HG03139 (cell line): ENCODE measurements at regions not wholly inside any gene's neighbourhood (a gene's known extent, or its start where the extent isn't known, plus 50 kb on each side); places are given as distances from the start of the nearest gene placed in this dataset.
"Not testable (repeated sequence)": the region's sequence is repeated elsewhere in the genome, so short reads cannot be mapped to it uniquely, and the experiment has no call there.

Experiments
- ATAC-seq: cut with Tn5 transposase; IDR thresholded peaks from one replicate; pipeline ENCODE4 v1.9.1; 2021; ENCODE audit not compliant: unreplicated experiment

- no peak for ATAC-seq
Observed at GRCh38 chr21:43291347-43291950, 122.6 kb downstream of the CRYAA start.

DNA sequence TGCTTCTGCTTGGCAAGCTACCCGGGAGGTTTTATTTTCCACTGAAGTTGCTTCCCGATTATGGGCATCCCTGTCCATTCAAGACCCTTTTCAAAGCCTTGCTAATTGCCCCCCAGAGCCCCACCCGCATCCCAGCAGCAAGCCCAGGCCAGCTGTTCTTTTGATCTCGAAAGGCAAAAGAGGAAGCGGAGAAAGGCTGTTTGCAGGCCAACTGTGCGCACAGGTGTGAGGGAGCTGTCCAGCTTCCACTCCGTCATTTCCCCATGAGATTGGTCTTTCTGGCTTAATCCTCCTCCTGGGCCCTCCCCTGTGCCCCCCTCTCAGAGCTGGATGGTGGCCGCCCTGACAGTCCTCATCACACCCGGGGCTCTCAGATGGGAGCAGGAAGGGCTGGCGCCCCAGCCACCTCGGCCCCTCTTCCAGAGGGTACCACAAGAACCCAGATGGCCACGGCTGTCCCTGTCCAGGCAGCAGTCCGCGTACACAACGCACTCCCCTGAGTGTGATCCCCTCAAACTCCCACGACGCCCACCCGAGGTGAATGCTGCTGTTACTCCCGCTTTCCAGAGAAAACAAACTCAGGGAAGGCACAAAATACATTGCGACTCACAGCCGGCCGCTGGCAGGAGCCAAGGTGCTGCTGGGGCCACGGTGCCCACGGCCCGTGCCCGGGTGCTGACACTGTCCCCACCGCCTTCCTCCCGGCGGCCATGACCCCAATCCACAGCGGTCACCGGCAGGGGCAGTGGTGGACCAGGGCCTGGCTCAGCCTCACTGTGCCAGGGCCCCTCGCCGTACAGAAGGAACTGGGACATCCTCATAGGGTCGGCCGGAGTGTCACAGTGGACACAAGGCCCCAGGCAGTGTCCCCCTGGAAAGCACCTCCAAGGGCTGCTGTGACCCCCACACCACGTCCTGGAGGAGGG, 121.9 kb downstream of the CRYAA start:
- no peak for ATAC-seq

GRCh38 chr21:43289966-43290365, 121.2 kb downstream of the CRYAA start:
- ATAC-seq = no peak

- ATAC-seq = no peak
Observed at GRCh38 chr21:43289442-43289841, 120.6 kb downstream of the CRYAA start.

DNA sequence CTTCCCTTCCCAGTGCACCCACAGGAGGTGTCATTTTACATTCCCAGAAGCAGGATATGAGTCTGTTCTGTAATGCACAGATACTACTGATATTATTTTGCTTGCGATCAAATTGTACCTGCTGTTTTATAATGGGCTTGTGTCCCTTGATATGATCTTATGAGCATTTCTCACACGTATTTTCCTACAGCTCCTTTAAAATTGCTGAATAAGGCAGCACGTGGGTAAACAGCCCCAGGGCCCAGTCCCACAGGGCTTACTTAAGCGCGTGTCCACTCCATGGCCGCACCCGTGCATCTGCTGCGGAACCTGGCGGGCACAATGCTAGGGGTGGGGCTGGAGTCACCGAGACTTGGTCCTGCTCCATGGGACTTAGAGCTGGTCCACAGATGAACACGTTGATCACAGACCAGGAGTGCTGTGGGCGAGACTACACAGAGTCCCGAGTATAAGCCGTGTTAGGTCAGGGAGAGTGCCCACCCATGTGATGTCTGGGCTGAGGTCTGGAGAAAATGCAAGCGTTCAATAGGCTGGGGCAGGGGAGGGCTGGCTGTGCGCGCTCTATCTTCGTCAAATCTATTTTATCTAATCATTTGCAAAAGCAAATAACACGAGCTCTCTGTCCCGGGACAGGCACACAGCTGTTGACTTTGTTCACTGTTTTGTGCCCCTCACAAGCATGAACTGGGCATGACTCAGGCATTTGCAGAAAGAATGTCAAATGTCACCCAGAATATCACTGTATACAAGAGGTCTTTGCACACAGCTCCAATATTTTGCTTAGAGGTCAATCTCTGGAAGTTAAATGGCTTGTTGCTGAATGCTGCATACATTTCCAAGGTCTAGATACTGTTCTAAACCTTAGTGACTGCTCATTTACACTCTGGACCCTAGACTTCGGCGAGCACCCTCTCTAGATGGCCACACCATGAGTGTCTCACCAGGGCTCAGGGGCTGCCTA, 119.3 kb downstream of the CRYAA start:
- ATAC-seq = no peak

GRCh38 chr21:43287111-43287760, 118.4 kb downstream of the CRYAA start:
- no peak for ATAC-seq

GRCh38 chr21:43286196-43286595, 117.4 kb downstream of the CRYAA start:
- no peak for ATAC-seq

DNA sequence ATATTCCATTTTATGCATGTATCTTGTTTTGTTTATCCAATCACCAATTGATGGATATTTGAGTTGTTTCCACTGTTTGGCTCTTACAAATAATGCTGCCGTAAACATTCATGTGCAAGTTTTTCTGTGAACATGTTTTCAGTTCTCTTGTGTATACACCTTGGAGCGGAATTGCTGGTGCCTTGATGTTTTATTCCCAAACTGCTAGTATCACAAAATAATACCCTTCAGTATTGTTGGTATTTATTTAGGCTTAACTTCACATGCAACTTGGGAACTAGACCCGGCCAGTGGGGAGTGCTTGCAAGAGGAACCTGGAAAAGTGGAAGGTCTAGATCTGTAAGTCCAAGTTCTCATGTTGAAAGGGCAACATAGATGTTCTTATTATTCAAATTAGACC, 115.9 kb downstream of the CRYAA start:
- no peak for ATAC-seq

- ATAC-seq = no peak
Observed at GRCh38 chr21:43284238-43284637, 115.4 kb downstream of the CRYAA start.

DNA sequence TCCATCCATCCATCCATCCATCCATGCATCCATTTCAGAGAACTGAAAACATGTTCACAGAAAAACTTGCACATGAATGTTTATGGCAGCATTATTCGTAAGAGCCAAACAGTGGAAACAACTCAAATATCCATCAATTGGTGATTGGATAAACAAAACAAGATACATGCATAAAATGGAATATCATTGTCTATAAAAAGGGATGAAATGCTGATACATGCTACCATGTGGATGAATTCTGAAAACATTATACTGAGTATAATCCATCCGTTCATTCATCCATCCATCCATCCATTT, 115.1 kb downstream of the CRYAA start:
- ATAC-seq = not testable (repeated sequence)

GRCh38 chr21:43283136-43283924, 114.5 kb downstream of the CRYAA start:
- no peak for ATAC-seq

GRCh38 chr21:43282358-43283120, 113.7 kb downstream of the CRYAA start:
- ATAC-seq = no peak

DNA sequence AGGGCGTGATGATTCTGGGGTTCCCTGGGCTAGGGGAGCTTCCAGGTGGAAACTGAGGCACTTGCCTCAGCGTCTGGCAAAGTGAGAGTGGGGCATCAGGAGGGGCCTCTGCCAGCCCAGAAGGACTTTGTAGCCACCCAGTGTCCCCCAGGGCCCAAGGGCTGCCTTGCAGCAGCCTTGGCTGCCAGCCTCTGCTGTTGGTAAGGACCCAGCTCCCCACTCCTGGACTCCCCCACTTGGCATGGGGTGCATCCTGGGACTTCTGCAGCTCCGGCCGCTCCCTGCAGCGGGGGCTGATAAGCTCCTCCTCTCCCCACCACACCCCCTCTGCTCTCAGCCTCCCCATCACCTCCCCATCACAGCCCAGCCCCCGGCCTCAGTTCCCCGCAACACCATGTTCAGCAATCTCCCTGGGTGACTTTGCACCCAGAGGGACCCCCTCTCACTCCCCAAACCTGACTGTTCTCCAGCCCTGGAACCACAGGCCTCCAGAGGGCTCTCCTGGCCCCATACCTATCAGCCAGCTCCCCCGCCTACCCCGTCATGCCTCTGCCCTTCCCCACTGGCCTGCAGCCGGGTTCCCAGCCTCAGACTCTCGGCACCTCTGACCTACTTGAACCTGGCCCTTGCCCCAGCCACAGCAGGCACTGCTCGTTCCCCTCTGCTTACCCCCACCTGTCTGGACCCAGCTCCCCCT, 113.0 kb downstream of the CRYAA start:
- ATAC-seq = no peak

GRCh38 chr21:43280949-43281633, 112.3 kb downstream of the CRYAA start:
- no peak for ATAC-seq

DNA sequence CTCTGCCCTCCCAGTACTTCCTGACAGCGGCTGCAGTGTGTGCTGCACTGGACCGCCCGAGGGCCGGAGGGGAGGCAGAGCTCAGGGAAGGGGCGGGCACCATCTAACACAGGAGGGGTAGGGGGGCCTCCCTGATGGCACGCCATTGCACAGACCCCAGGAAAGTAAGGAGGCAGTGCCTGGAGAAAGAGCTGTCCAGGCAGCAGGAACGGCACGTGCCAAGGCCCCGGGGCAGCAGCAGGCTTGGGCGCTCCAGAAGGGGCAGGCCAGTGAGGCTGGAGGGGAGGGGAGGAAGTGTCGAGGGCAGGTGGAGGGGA, 110.7 kb downstream of the CRYAA start:
- ATAC-seq = no peak

DNA sequence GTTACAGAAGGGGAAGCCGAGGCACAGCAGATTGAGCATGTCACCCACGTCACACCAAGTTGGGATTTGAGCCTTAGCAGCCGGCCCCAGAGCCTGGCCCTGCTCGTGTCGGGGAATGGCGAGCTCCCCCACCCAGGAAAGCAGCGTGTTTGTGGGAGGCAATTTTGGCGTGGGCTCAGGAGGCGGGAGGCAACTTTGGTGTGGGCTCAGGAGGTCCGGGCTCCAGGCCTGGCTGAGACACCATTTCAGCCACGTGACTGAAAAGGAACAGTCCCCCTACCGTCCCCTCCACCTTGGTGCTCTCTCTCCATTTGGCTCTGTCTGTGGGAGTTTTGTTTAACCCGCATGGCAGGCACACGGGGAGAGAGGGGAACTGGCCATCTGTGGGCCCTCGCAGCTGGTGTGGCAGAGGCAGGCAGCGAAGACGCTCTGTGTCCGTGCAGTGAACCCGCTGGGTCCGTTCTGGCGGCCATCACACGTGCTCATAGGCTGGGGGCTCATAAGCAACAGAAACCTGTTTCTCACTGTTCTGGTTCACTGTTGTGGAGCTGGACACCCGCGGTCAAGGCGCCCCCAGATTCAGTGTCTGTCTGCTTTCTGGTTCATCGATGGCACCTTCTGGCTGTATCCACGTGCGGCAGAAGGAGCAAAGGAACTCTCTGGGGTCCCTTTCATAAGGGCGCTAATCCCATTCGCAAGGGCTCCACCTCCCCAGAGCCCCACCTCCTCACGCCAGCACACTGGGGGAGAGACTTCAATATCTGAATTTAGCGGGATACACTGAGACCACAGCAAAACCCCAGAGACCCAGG, 110.2 kb downstream of the CRYAA start:
- ATAC-seq = no peak

- ATAC-seq = no peak
Observed at GRCh38 chr21:43278359-43278758, 109.6 kb downstream of the CRYAA start.
